CMK (cell line): ENCODE measurements at regions not wholly inside any gene's neighbourhood (a gene's known extent, or its start where the extent isn't known, plus 50 kb on each side); places are given as distances from the start of the nearest gene placed in this dataset.
A peak's percentile ranks its signal among the peaks of the same experiment; 100 is the strongest.
"Not testable (repeated sequence)": the region's sequence is repeated elsewhere in the genome, so short reads cannot be mapped to it uniquely, and the experiment has no call there.

Experiments
- DNase-seq: peaks from one replicate; pipeline ENCODE4 v3.0.0-alpha.2; 2010; ENCODE audit warnings: low read depth

GRCh38 chr4:43089730-43090129 is 197.2 kb downstream of the GRXCR1 start:
- DNase-seq = no peak

- DNase-seq = no peak
Measured at GRCh38 chr4:43103048-43103447, 210.5 kb downstream of the GRXCR1 start.

- no peak for DNase-seq
Measured at GRCh38 chr4:43112139-43112538, 219.6 kb downstream of the GRXCR1 start.

DNA sequence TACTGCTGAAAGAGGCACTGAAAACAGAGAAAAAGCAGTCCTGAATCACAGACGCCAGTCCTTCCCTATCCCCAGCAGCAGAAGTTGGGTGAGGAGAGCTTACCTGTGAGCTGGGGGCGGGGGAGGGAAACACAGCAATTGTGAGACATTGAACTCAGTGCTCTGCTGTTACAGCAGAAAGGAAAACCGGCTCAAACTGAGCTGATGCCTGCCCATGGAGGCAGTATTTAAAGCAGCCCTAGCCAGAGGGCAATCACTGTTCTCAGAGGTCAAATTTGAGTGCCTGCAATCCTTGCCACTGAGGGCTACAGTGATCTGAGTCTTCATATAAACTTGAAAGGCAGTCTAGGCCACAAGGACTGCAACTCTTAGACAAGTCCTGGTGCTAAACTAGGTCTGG is 220.7 kb downstream of the GRXCR1 start:
- DNase-seq = no peak

GRCh38 chr4:43126595-43126994 is 234.1 kb downstream of the GRXCR1 start:
- no peak for DNase-seq

DNA sequence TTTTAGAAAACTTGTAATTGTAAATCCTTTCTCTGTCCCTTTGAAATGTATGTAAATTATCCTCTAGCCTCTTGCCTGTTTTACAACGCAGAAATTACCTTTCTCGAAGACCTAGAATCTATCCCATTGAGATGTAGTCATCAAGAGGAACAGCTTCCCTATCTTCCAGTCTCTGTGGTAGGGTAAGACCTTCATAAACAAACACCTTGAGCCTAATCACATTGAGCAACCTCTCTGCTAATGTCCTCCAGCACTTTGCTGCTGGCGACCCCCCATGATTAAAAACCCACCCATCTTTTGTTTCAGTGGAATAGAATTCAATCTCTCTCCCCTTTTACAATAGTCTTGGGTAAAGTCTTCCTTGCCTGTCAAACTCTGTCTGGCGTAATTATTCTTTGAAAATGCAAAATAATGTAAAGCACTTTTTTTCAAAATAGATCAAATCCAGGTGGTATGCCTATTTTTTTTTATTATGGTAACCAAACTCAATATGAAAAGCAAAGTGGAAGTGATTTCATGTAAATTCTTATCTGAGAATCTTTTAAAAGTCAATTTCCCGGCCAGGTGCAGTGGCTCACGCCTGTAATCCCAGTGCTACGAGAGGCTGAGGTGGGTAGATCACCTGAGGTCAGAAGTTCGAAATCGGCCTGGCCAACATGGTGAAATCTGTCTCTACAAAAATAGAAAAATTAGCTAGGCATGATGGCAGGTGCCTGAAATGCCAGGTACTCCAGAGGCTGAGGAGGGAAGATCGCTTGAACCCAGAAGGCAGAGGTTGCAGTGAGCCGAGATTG is 237.9 kb downstream of the GRXCR1 start:
- no peak for DNase-seq

DNA sequence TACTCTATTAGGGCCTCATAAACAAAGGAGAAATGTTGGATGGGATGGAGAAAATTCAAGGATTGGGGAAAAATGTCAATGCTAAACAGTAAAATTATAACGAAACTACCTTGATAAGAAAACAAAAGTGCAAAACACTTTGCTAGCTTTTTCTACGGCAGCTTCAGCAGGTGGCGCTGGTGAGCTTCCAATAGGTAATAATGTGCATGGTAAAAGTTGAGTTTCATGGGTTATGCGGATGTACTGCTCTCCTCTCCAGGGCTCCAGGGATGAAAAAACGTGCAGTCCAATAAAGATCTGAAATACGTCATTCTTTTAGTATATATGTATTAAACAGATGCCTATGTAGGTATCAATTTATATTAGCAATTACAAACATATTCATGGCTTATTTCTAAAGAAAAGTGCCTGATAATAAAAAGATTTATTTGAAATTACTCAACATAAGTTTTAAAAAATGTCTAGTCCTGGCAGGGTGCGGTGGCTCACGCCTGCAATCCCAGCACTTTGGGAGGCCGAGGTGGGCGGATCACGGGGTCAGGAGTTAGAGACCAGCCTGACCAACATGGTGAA is 239.6 kb downstream of the GRXCR1 start:
- peak; percentile 4 for DNase-seq

GRCh38 chr4:43133566-43133965 is 241.1 kb downstream of the GRXCR1 start:
- DNase-seq = no peak

DNA sequence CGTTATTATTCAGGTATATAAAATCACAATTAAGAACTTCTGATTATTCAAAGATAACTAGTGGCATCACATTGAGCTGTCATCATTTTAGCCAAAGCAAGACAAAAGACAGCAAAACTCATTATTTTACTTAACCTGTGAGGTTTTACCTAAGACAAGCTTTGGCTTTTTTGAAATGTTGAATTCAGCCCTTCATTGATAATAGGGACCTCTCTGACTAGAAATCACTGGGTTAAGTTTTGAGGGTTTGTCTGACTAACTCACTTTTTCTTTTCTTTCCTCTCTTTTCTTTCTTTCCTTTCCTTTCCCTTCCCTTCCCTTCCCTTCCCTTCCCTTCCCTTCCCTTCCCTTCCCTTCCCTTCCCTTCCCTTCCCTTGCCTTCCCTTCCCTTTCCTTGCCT is 244.2 kb downstream of the GRXCR1 start:
- no peak for DNase-seq

GRCh38 chr4:43146198-43146597 is 253.7 kb downstream of the GRXCR1 start:
- DNase-seq = no peak

- DNase-seq = no peak
Measured at GRCh38 chr4:43148481-43148880, 256.0 kb downstream of the GRXCR1 start.

- DNase-seq = no peak
Measured at GRCh38 chr4:43163101-43163792, 270.7 kb downstream of the GRXCR1 start.

DNA sequence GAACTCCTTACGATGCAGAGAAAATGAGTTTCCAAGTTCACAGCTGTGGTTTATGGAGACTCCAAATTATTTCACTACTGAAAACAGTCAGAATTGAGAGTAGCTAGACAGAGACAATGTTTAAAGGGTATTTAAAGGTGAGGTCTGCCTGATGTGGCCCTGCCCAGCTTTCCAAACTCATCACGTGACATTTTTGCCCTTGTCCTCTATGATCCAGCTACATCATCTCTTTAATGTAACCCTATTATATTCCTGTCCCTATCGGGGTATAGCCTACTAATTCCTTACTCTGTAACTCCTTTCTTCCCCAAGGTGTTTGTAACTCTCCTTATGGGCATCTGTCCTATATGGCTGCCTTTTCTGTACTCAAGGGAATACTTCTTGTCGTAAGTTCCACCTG is 297.2 kb downstream of the GRXCR1 start:
- DNase-seq = no peak

DNA sequence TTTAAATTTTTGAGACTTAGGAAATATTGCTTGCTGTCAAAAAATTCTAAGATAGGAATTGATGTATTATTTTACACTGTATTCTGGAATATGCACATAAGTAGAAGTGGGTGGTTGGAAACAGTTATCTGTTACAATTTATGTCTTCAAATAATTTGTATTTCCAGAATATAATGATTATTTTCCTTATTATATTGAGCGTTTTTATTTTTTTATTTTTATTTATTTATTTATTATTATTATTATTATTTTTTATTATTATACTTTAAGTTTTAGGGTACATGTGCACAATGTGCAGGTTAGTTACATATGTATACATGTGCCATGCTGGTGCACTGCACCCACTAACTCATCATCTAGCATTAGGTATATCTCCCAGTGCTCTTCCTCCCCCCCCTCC is 320.1 kb downstream of the GRXCR1 start:
- not testable (repeated sequence) for DNase-seq

DNA sequence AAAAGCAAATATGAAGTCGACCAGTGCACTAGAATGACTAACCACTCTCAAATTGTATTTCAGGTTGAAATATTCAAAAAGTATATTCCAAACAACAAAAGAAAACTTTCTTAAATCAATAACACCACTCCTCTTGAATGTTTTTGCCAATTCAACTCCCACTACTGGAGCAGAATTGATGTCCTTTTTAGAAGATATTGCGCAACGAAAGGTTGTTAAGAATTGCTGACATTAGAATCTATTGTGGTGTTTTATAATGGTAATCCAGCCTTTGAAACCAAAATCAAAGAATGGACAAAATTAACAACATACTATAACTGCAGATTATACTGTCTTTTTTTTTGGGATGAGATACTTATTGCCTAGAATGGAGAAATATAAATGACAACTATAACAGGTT is 331.3 kb downstream of the GRXCR1 start:
- DNase-seq = no peak

- DNase-seq = peak; percentile 17
Measured at GRCh38 chr4:43224559-43224958, 332.0 kb downstream of the GRXCR1 start.

- no peak for DNase-seq
Measured at GRCh38 chr4:43233321-43233720, 340.8 kb downstream of the GRXCR1 start.

DNA sequence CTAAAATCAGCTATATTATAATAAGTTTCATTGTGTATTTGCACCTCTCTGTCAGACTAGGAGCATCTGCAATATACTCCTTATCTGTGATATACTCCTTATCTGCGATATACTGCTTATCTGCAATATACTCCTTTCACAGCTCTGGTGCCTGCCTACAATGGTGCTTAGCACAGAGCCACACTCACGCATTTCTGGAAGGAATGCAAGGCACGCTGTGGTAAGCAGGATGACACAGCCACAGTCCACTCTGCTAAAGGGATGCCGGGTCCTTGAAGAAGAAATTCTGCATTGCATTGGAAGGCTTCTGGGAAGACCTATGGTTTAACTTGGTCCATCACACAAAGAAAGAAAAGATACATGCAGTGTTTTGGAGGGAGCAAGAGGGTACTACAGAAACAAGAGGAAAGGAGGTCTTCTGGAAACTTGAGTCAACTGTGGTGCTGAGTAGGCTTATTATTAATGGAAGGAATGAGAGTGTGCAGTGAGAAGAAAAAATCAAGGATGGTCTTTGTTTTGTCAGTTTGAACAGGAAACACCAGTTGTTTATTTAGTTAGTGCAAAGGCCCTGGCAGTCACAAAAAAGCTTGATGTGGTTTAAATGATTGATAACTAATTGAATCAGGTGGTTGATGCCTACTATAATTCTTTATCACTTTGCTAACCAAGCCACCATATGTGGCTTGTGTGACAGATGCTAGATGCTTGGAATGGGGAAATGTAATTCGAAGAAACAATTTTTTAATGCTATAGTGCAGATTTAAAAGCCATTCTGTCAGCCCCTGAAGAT is 342.3 kb downstream of the GRXCR1 start:
- no peak for DNase-seq

DNA sequence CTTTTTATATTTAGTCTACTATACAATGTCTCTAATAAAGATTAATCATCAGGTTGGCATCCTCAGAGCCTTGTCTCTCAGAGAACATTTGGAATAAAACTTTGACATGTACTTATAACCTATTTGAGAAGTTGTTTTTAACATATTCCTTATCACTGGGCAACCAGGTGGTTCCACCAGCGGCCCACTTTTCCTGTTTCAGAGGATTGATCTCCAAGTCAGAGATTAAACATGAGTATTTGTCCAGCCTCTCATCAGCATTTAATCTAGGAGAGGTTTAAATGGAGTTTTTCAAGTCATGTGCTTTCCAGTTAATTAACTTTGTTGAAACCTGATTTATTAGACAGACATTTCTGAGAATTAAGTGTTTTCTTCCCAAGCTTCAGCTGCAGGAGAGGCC is 345.5 kb downstream of the GRXCR1 start:
- DNase-seq = no peak

GRCh38 chr4:43238585-43238984 is 346.1 kb downstream of the GRXCR1 start:
- DNase-seq = no peak

- no peak for DNase-seq
Measured at GRCh38 chr4:43241104-43241503, 348.6 kb downstream of the GRXCR1 start.

GRCh38 chr4:43242606-43243005 is 350.1 kb downstream of the GRXCR1 start:
- no peak for DNase-seq
